ENCODE measurements at regions not wholly inside any gene's neighbourhood (a gene's known extent, or its start where the extent isn't known, plus 50 kb on each side); places are given as distances from the start of the nearest gene placed in this dataset.

DNA sequence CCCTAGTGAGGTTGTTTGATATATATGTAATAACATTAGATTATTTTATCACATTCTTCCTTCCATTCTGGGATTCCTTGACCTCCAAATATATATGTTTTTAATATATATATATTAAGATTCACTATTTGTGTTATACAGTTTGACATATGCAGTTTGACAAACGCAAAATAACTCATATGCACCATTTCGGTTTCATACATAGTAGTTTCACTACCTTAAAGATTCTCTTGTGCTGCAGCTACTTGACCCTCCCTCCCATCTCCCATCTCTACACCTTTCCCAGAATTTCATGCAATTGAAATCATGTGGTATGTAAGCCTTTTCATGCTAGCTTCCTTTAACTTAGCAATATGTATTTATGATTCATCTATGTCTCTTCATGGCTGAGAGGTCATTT is 1244.4 kb downstream of the SORCS3 start:
- Histone ChIP-seq H3K4me3 (no peak overlapping the region), H3K36me3 (no peaks in the 10 kb centered on the region), H3K27me3 (no peaks in the 10 kb centered on the region), H3K4me1 (no peaks in the 10 kb centered on the region), H3K27ac (no peak overlapping the region), H3K9me3 (no peaks in the 10 kb centered on the region)
- intact Hi-C loops (cut with DNase I), result no loop called here
- DNase-seq (no peak), ATAC-seq (no peak)
- WGBS (ENCODE audit: insufficient coverage, low coverage, low lambda C conversion rate, missing lambda C conversion rate), result 50% methylated on average over 2 of the region's 2 CpGs
- TF ChIP-seq, protein P1, sequence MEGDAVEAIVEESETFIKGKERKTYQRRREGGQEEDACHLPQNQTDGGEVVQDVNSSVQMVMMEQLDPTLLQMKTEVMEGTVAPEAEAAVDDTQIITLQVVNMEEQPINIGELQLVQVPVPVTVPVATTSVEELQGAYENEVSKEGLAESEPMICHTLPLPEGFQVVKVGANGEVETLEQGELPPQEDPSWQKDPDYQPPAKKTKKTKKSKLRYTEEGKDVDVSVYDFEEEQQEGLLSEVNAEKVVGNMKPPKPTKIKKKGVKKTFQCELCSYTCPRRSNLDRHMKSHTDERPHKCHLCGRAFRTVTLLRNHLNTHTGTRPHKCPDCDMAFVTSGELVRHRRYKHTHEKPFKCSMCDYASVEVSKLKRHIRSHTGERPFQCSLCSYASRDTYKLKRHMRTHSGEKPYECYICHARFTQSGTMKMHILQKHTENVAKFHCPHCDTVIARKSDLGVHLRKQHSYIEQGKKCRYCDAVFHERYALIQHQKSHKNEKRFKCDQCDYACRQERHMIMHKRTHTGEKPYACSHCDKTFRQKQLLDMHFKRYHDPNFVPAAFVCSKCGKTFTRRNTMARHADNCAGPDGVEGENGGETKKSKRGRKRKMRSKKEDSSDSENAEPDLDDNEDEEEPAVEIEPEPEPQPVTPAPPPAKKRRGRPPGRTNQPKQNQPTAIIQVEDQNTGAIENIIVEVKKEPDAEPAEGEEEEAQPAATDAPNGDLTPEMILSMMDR (IDR thresholded peaks at IDR 0.05), result no peak
- TF ChIP-seq POLR2A (IDR thresholded peaks at IDR 0.05), result no peak

DNA sequence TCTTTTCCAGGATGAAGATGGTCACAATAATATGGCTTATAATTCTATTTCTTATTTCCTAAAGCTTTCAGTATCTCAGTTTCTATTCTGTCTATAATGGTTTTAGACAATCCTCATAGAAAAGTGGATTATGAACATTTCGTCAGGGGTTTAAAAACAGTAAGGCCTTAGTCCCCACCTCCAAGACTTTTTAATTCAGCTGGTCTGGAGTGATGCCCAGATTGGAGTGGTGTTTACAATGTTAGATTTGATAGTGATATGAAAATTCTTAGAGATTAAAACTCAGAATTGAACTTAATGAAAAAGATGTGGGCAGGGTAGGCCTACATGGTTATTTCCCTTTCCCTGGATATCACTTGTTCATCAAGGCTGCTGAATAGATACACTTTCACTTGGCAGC is 1238.3 kb downstream of the SORCS3 start:
- no peaks in the 10 kb centered on the region for H3K9me3 ChIP-seq
- H3K27ac ChIP-seq, result no peak overlapping the region
- no peak overlapping the region for H3K4me3 ChIP-seq
- H3K36me3 ChIP-seq, result no peaks in the 10 kb centered on the region
- DNase-seq, result no peak
- no peak for ATAC-seq
- H3K27me3 ChIP-seq, result no peaks in the 10 kb centered on the region
- intact Hi-C loops (cut with DNase I), result no loop called here
- TF ChIP-seq, protein P1 (IDR thresholded peaks at IDR 0.05), result no peak
- no peak for TF ChIP-seq POLR2A (IDR thresholded peaks at IDR 0.05)
- 55% methylated on average over 1 of the region's 1 CpG for WGBS (ENCODE audit: insufficient coverage, low coverage, low lambda C conversion rate, missing lambda C conversion rate)
- H3K4me1 ChIP-seq, result no peaks in the 10 kb centered on the region

DNA sequence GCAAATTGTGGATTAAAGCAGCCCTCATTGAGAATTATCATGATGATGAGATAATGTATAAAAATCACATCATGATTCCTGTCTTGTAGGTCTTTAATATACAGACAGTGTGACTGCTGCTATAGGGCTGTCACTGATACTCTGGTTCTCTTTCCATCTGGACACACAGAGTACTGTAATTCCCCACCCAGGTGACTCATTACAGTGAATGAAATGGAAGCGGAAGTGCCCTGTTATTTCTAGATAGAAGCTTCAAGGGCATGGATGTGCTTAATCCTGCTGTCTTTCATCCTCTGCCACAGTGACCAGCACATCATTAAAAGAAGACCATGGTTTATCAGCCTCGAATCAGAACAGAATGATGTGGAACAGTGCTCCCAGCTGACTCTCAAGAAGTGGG is 1234.0 kb downstream of the SORCS3 start:
- no peak for ATAC-seq

DNA sequence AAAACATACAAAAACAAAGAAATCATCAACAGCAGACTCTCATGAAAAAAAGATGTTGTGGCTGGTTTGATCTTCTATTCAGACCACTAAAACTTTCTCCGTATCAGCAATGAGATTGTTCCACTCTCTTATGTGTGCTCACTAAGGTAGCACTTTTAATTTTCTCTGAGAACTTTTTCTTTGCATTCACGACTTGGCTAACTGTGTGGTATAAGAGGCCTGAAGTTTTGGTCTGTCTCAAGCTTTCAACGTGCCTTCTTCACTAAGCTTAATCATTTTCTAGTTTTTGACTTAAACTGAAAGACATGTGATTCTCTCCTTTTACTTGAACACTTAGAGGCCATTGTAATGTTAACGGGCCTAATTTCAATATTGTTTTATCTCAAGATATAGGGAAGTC is 1231.6 kb downstream of the SORCS3 start:
- no peaks in the 10 kb centered on the region for H3K27me3 ChIP-seq
- H3K4me1 ChIP-seq, result no peaks in the 10 kb centered on the region
- no peaks in the 10 kb centered on the region for H3K9me3 ChIP-seq
- DNase-seq (no peak), ATAC-seq (no peak)
- 36% methylated on average over 4 of the region's 4 CpGs for WGBS (ENCODE audit: insufficient coverage, low coverage, low lambda C conversion rate, missing lambda C conversion rate)
- no peak overlapping the region for H3K27ac ChIP-seq
- intact Hi-C loops (cut with DNase I), result no loop called here
- TF ChIP-seq, protein P1 (IDR thresholded peaks at IDR 0.05), result no peak
- no peak for TF ChIP-seq POLR2A (IDR thresholded peaks at IDR 0.05)
- no peak overlapping the region for H3K4me3 ChIP-seq
- H3K36me3 ChIP-seq, result no peaks in the 10 kb centered on the region

More for the DNA sequence above, 1234.0 kb downstream of the SORCS3 start:
- H3K4me3 ChIP-seq, result no peak overlapping the region
- intact Hi-C loops (cut with DNase I), result no loop called here
- no peaks in the 10 kb centered on the region for H3K36me3 ChIP-seq
- H3K9me3 ChIP-seq, result no peaks in the 10 kb centered on the region
- no peak overlapping the region for H3K27ac ChIP-seq
- no peaks in the 10 kb centered on the region for H3K4me1 ChIP-seq
- no peaks in the 10 kb centered on the region for H3K27me3 ChIP-seq
- WGBS (ENCODE audit: insufficient coverage, low coverage, low lambda C conversion rate, missing lambda C conversion rate), result 17% methylated on average over 1 of the region's 2 CpGs
- no peak for DNase-seq
- TF ChIP-seq, protein P1 (IDR thresholded peaks at IDR 0.05), result no peak
- TF ChIP-seq POLR2A (IDR thresholded peaks at IDR 0.05), result no peak

DNA sequence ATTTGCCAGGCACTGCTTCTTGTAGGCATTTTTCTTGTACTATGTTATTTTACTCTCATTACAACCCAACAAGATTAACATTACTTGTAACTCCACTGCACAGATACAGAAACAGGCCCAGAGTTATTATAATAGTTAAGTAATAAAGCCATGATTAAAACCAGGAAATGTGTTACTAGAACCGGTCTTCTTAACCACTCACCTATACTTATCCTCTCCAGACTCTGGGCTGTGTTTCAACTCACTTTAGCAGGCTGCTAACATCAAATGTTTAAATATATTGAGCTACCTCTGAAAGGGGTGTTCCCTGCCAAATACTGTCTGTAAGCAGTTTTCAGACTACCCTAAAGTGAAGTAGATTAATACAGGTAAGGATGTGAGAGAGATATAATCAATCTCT is 1227.8 kb downstream of the SORCS3 start:
- 33% methylated on average over 1 of the region's 1 CpG for WGBS (ENCODE audit: insufficient coverage, low coverage, low lambda C conversion rate, missing lambda C conversion rate)
- no peaks in the 10 kb centered on the region for H3K36me3 ChIP-seq
- TF ChIP-seq POLR2A (IDR thresholded peaks at IDR 0.05), result no peak
- TF ChIP-seq, protein P1 (IDR thresholded peaks at IDR 0.05), result no peak
- no peak overlapping the region for H3K4me3 ChIP-seq
- H3K4me1 ChIP-seq, result no peaks in the 10 kb centered on the region
- H3K9me3 ChIP-seq, result no peaks in the 10 kb centered on the region
- intact Hi-C loops (cut with DNase I), result no loop called here
- no peak for ATAC-seq
- no peak overlapping the region for H3K27ac ChIP-seq
- no peak for DNase-seq
- H3K27me3 ChIP-seq, result no peaks in the 10 kb centered on the region

Measured in right lobe of liver (tissue), 6 donors.